WTC11 (cell line): ENCODE measurements at regions not wholly inside any gene's neighbourhood (a gene's known extent, or its start where the extent isn't known, plus 50 kb on each side); places are given as distances from the start of the nearest gene placed in this dataset.

Experiments used
- ATAC-seq: fragments of 200-7000 bp; cut with Tn5 transposase; 2 replicates; pipeline ENCODE4 v1.10.0; 2021; ENCODE audit warnings: mild to moderate bottlenecking, moderate library complexity
- CTCF ChIA-PET: fragments of 300-600 bp; sonication (Branson Sonifier 250); formaldehyde crosslinking; loops from one replicate; lab custom pipeline; 2021; ENCODE audit warnings: antibody characterized with exemption; lab: Charles Lee
- POLR2A ChIA-PET: fragments of 350-600 bp; sonication (Branson Sonifier 250); formaldehyde crosslinking; loops from one replicate; lab custom pipeline; 2021; ENCODE audit warnings: antibody characterized with exemption; lab: Charles Lee
- DNase-seq: peaks from one replicate; pipeline ENCODE4 v3.0.0; 2021; ENCODE audit warnings: low spot score
- H3K27ac Mint-ChIP-seq: 2 replicates; pipeline ENCODE4 v1.8.0; 2021; ENCODE audit warnings: mixed read lengths
- H3K27me3 Mint-ChIP-seq: 2 replicates; pipeline ENCODE4 v1.8.0; 2021; ENCODE audit warnings: low read depth, mild to moderate bottlenecking, moderate library complexity, mixed read lengths
- H3K36me3 Mint-ChIP-seq: 2 replicates; pipeline ENCODE4 v1.8.0; 2021; ENCODE audit warnings: mixed read lengths
- H3K4me1 Mint-ChIP-seq: 2 replicates; pipeline ENCODE4 v1.8.0; 2022; ENCODE audit warnings: mixed read lengths
- H3K4me3 Mint-ChIP-seq: 2 replicates; pipeline ENCODE4 v1.8.0; 2021; ENCODE audit warnings: mild to moderate bottlenecking, moderate library complexity, mixed read lengths
- H3K9me3 Mint-ChIP-seq: 2 replicates; pipeline ENCODE4 v1.8.0; 2021; ENCODE audit warnings: mixed read lengths
- ELF4 ChIP-seq: sonication (generic); formaldehyde crosslinking; IDR thresholded peaks from 2 replicates; pipeline ENCODE4 v1.8.1; 2022; ENCODE audit warnings: low read depth, mild to moderate bottlenecking, moderate library complexity, missing genetic modification reagents
- ESRRA ChIP-seq: sonication (generic); formaldehyde crosslinking; IDR thresholded peaks from 2 replicates; pipeline ENCODE4 v1.8.1; 2022; ENCODE audit warnings: mild to moderate bottlenecking, missing genetic modification reagents, borderline replicate concordance
- FOXJ3 ChIP-seq: sonication (generic); formaldehyde crosslinking; IDR thresholded peaks from 2 replicates; pipeline ENCODE4 v1.9.0; 2021; ENCODE audit warnings: missing genetic modification reagents, mild to moderate bottlenecking, borderline replicate concordance
- FOXK1 ChIP-seq: sonication (generic); formaldehyde crosslinking; IDR thresholded peaks from 2 replicates; pipeline ENCODE4 v1.8.0; 2022; ENCODE audit warnings: mild to moderate bottlenecking, moderate library complexity, missing genetic modification reagents
- GTF2I ChIP-seq: fragments of 250-450 bp; sonication (Bioruptor Pico); conservative IDR thresholded peaks from 2 replicates; pipeline ENCODE4 v1.4.0; 2021; ENCODE audit warnings: mild to moderate bottlenecking
- NFYB ChIP-seq: sonication (generic); formaldehyde crosslinking; conservative IDR thresholded peaks from 2 replicates; pipeline ENCODE4 v1.8.0; 2022; ENCODE audit warnings: low read depth, missing genetic modification reagents
- NR1H2 ChIP-seq: sonication (generic); formaldehyde crosslinking; IDR thresholded peaks from 2 replicates; pipeline ENCODE4 v1.9.0; 2021; ENCODE audit warnings: mild to moderate bottlenecking, moderate library complexity, missing genetic modification reagents
- RORB ChIP-seq: fragments of 250-450 bp; sonication (Bioruptor Pico); IDR thresholded peaks from 2 replicates; pipeline ENCODE4 v1.9.0; 2021; ENCODE audit warnings: mild to moderate bottlenecking
- TEAD1 ChIP-seq: sonication (generic); formaldehyde crosslinking; IDR thresholded peaks from 2 replicates; pipeline ENCODE4 v1.8.0; 2022; ENCODE audit warnings: mild to moderate bottlenecking, missing genetic modification reagents
- ZNF138 ChIP-seq: sonication (generic); formaldehyde crosslinking; conservative IDR thresholded peaks from 2 replicates; pipeline ENCODE4 v1.8.1; 2022; ENCODE audit warnings: mild to moderate bottlenecking, moderate library complexity, missing genetic modification reagents
- ZNF317 ChIP-seq: sonication (generic); formaldehyde crosslinking; IDR thresholded peaks from 2 replicates; pipeline ENCODE4 v1.8.1; 2023; ENCODE audit warnings: low read depth, mild to moderate bottlenecking, moderate library complexity, missing genetic modification reagents, borderline replicate concordance
- ZNF416 ChIP-seq: fragments of 250-450 bp; sonication (Bioruptor Pico); IDR thresholded peaks from 2 replicates; pipeline ENCODE4 v1.9.0; 2021; ENCODE audit warnings: mild to moderate bottlenecking, inconsistent platforms
- ZNF671 ChIP-seq: fragments of 250-450 bp; sonication (Bioruptor Pico); IDR thresholded peaks from 2 replicates; pipeline ENCODE4 v1.8.0; 2021; ENCODE audit warnings: mild to moderate bottlenecking
- TF ChIP-seq, protein P1 (sequence below): sonication (generic); formaldehyde crosslinking; IDR thresholded peaks from 2 replicates; pipeline ENCODE4 v1.8.0; 2023; ENCODE audit warnings: mild to moderate bottlenecking, missing genetic modification reagents
- TF ChIP-seq, protein P2 (sequence below): sonication (generic); formaldehyde crosslinking; IDR thresholded peaks from 2 replicates; pipeline ENCODE4 v1.8.1; 2023; ENCODE audit warnings: mild to moderate bottlenecking, moderate library complexity, missing genetic modification reagents
- TF ChIP-seq, protein P3 (sequence below): sonication (generic); formaldehyde crosslinking; IDR thresholded peaks from 2 replicates; pipeline ENCODE4 v1.8.0; 2023; ENCODE audit warnings: missing genetic modification reagents
- TF ChIP-seq, protein P4 (sequence below): fragments of 250-450 bp; sonication (Bioruptor Pico); conservative IDR thresholded peaks from 2 replicates; pipeline ENCODE4 v1.9.0; 2021; ENCODE audit warnings: mild to moderate bottlenecking
- TF ChIP-seq, protein P5 (sequence below): sonication (generic); formaldehyde crosslinking; IDR thresholded peaks from 2 replicates; pipeline ENCODE4 v1.8.0; 2022; ENCODE audit warnings: missing genetic modification reagents
- TF ChIP-seq, protein P6 (sequence below): sonication (generic); formaldehyde crosslinking; IDR thresholded peaks from 2 replicates; pipeline ENCODE4 v1.8.1; 2022; ENCODE audit warnings: low read depth, mild to moderate bottlenecking, moderate library complexity, missing genetic modification reagents, borderline replicate concordance
- TF ChIP-seq, protein P7 (sequence below): sonication (generic); formaldehyde crosslinking; IDR thresholded peaks from 2 replicates; pipeline ENCODE4 v1.8.0; 2023; ENCODE audit warnings: missing genetic modification reagents, mild to moderate bottlenecking, borderline replicate concordance

DNA sequence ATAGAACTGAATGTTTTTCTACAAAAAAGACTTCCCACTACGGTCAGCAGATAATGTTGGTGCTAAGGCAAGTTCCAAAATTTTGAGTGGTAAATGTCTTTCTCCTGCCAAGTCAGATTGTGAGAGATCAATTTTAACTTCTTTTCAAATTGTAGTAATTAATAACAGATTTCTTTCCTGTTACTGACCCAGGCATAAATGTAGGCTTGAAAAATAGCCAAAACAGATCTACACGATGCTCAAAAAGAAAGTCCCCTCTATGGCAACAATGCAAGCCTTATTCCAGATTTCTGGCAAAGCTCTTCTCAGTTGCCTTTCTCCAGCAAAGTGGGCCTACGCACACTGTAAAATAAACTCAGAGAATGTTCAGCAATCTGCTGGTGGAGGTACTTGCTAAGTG, 641.0 kb upstream of the NRP1 start (continued):
- TF ChIP-seq, protein P1, sequence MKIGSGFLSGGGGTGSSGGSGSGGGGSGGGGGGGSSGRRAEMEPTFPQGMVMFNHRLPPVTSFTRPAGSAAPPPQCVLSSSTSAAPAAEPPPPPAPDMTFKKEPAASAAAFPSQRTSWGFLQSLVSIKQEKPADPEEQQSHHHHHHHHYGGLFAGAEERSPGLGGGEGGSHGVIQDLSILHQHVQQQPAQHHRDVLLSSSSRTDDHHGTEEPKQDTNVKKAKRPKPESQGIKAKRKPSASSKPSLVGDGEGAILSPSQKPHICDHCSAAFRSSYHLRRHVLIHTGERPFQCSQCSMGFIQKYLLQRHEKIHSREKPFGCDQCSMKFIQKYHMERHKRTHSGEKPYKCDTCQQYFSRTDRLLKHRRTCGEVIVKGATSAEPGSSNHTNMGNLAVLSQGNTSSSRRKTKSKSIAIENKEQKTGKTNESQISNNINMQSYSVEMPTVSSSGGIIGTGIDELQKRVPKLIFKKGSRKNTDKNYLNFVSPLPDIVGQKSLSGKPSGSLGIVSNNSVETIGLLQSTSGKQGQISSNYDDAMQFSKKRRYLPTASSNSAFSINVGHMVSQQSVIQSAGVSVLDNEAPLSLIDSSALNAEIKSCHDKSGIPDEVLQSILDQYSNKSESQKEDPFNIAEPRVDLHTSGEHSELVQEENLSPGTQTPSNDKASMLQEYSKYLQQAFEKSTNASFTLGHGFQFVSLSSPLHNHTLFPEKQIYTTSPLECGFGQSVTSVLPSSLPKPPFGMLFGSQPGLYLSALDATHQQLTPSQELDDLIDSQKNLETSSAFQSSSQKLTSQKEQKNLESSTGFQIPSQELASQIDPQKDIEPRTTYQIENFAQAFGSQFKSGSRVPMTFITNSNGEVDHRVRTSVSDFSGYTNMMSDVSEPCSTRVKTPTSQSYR (CRISPR knock-in tag), result no peak
- TF ChIP-seq ESRRA, result no peak
- TF ChIP-seq ZNF317 (CRISPR knock-in tag), result no peak
- no peak for TF ChIP-seq ELF4 (CRISPR knock-in tag)
- no peak for TF ChIP-seq ZNF416 (CRISPR knock-in tag)
- no peak for TF ChIP-seq RORB

DNA sequence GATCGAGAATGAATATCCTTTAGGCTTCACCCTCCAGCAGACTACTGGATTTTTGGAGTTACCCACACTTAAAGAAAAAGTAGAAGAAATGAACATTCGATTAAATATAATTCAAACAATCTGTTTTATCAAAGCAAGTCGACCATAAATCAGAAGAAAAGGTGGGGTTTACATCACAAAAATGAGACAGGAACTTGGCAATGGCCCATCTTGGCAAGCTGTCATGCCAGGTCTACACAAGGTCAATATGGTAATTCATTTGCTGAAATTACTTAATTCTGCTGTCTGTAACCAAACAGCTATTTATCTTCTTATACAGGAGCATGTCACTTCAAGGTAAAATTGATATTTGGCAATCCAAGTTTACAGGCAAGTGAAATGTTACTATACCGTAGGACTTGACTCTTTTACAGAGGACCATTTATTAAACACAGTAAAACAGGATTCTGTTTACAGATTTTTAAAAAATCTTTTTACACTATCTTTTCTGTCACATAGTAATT, 640.6 kb upstream of the NRP1 start:
- DNase-seq (no peak), ATAC-seq (no peak)
- Mint-ChIP-seq H3K9me3 (no peaks in the 10 kb centered on the region), H3K4me1 (no peaks in the 10 kb centered on the region), H3K36me3 (no peaks in the 10 kb centered on the region), H3K27ac (no peak overlapping the region), H3K4me3 (no peak overlapping the region), H3K27me3 (no peaks in the 10 kb centered on the region)
- ChIA-PET POLR2A (no interaction called here), CTCF (no interaction called here)
- TF ChIP-seq, protein P2, sequence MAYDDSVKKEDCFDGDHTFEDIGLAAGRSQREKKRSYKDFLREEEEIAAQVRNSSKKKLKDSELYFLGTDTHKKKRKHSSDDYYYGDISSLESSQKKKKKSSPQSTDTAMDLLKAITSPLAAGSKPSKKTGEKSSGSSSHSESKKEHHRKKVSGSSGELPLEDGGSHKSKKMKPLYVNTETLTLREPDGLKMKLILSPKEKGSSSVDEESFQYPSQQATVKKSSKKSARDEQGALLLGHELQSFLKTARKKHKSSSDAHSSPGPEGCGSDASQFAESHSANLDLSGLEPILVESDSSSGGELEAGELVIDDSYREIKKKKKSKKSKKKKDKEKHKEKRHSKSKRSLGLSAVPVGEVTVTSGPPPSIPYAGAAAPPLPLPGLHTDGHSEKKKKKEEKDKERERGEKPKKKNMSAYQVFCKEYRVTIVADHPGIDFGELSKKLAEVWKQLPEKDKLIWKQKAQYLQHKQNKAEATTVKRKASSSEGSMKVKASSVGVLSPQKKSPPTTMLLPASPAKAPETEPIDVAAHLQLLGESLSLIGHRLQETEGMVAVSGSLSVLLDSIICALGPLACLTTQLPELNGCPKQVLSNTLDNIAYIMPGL (CRISPR knock-in tag), result no peak
- no peak for TF ChIP-seq FOXK1 (CRISPR knock-in tag)
- TF ChIP-seq, protein P3, sequence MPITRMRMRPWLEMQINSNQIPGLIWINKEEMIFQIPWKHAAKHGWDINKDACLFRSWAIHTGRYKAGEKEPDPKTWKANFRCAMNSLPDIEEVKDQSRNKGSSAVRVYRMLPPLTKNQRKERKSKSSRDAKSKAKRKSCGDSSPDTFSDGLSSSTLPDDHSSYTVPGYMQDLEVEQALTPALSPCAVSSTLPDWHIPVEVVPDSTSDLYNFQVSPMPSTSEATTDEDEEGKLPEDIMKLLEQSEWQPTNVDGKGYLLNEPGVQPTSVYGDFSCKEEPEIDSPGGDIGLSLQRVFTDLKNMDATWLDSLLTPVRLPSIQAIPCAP, result no peak
- no peak for TF ChIP-seq NR1H2 (CRISPR knock-in tag)
- TF ChIP-seq, protein P4, sequence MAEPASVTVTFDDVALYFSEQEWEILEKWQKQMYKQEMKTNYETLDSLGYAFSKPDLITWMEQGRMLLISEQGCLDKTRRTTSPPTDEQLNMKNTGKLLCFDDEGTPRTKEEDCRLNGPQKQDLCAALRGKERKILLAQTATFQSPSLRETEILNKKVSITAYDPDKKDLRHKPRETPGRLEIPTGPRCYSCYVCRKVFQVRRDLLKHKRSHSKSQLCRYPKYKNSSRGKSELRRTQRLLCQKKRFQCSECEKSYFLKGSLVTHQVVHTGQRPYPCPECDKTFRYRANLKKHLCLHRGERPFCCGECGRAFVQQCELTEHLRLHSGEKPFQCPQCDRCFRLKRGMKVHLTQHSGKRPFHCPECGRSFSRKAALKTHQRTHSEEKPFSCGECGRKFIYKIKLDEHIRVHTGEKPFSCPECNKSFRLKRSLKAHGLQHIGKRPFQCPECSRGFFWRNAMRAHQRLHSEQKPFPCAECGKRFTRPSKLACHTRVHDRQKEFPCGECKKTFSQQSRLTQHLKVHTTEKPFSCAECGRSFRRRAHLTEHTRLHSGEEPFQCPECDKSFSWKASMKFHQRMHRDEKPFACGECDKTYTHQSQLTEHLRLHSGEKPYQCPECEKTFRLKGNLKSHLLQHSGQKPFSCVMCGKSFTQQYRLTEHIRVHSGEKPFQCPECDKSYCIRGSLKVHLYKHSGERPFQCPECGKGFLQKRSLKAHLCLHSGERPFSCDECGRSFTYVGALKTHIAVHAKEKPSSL (CRISPR knock-in tag), result no peak
- TF ChIP-seq TEAD1 (CRISPR knock-in tag), result no peak
- no peak for TF ChIP-seq ZNF671 (CRISPR knock-in tag)
- TF ChIP-seq, protein P5, sequence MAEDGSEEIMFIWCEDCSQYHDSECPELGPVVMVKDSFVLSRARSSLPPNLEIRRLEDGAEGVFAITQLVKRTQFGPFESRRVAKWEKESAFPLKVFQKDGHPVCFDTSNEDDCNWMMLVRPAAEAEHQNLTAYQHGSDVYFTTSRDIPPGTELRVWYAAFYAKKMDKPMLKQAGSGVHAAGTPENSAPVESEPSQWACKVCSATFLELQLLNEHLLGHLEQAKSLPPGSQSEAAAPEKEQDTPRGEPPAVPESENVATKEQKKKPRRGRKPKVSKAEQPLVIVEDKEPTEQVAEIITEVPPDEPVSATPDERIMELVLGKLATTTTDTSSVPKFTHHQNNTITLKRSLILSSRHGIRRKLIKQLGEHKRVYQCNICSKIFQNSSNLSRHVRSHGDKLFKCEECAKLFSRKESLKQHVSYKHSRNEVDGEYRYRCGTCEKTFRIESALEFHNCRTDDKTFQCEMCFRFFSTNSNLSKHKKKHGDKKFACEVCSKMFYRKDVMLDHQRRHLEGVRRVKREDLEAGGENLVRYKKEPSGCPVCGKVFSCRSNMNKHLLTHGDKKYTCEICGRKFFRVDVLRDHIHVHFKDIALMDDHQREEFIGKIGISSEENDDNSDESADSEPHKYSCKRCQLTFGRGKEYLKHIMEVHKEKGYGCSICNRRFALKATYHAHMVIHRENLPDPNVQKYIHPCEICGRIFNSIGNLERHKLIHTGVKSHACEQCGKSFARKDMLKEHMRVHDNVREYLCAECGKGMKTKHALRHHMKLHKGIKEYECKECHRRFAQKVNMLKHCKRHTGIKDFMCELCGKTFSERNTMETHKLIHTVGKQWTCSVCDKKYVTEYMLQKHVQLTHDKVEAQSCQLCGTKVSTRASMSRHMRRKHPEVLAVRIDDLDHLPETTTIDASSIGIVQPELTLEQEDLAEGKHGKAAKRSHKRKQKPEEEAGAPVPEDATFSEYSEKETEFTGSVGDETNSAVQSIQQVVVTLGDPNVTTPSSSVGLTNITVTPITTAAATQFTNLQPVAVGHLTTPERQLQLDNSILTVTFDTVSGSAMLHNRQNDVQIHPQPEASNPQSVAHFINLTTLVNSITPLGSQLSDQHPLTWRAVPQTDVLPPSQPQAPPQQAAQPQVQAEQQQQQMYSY, result no peak
- TF ChIP-seq GTF2I (CRISPR knock-in tag), result no peak
- TF ChIP-seq ESRRA, result no peak
- no peak for TF ChIP-seq FOXJ3 (CRISPR knock-in tag)
- TF ChIP-seq, protein P6, sequence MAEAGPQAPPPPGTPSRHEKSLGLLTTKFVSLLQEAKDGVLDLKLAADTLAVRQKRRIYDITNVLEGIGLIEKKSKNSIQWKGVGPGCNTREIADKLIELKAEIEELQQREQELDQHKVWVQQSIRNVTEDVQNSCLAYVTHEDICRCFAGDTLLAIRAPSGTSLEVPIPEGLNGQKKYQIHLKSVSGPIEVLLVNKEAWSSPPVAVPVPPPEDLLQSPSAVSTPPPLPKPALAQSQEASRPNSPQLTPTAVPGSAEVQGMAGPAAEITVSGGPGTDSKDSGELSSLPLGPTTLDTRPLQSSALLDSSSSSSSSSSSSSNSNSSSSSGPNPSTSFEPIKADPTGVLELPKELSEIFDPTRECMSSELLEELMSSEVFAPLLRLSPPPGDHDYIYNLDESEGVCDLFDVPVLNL (CRISPR knock-in tag), result no peak
- TF ChIP-seq, protein P7, sequence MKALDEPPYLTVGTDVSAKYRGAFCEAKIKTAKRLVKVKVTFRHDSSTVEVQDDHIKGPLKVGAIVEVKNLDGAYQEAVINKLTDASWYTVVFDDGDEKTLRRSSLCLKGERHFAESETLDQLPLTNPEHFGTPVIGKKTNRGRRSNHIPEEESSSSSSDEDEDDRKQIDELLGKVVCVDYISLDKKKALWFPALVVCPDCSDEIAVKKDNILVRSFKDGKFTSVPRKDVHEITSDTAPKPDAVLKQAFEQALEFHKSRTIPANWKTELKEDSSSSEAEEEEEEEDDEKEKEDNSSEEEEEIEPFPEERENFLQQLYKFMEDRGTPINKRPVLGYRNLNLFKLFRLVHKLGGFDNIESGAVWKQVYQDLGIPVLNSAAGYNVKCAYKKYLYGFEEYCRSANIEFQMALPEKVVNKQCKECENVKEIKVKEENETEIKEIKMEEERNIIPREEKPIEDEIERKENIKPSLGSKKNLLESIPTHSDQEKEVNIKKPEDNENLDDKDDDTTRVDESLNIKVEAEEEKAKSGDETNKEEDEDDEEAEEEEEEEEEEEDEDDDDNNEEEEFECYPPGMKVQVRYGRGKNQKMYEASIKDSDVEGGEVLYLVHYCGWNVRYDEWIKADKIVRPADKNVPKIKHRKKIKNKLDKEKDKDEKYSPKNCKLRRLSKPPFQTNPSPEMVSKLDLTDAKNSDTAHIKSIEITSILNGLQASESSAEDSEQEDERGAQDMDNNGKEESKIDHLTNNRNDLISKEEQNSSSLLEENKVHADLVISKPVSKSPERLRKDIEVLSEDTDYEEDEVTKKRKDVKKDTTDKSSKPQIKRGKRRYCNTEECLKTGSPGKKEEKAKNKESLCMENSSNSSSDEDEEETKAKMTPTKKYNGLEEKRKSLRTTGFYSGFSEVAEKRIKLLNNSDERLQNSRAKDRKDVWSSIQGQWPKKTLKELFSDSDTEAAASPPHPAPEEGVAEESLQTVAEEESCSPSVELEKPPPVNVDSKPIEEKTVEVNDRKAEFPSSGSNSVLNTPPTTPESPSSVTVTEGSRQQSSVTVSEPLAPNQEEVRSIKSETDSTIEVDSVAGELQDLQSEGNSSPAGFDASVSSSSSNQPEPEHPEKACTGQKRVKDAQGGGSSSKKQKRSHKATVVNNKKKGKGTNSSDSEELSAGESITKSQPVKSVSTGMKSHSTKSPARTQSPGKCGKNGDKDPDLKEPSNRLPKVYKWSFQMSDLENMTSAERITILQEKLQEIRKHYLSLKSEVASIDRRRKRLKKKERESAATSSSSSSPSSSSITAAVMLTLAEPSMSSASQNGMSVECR (CRISPR knock-in tag), result no peak
- TF ChIP-seq ZNF138, result no peak
- no peak for TF ChIP-seq NFYB (CRISPR knock-in tag)
